Mucosa of descending colon (tissue), 3 donors: ENCODE measurements at regions not wholly inside any gene's neighbourhood (a gene's known extent, or its start where the extent isn't known, plus 50 kb on each side); places are given as distances from the start of the nearest gene placed in this dataset.

ENCODE experiments used
- ATAC-seq: fragments of 200-7000 bp; cut with Tn5 transposase; one replicate; pipeline ENCODE4 v1.9.1; 2020; ENCODE audit warnings: mild to moderate bottlenecking, moderate library complexity
- DNase-seq, 3 donors: peaks; one replicate each; pipeline ENCODE4 v3.0.0-alpha.2; 2020
- H3K36me3 ChIP-seq: fragments of 200-600 bp; one replicate; pipeline ENCODE4 v1.8.0; 2021; ENCODE audit warnings: low read depth, mild to moderate bottlenecking
- H3K4me1 ChIP-seq: fragments of 200-600 bp; one replicate; pipeline ENCODE4 v1.8.0; 2021; ENCODE audit warnings: low read depth, mild to moderate bottlenecking
- H3K4me3 ChIP-seq: fragments of 200-600 bp; one replicate; pipeline ENCODE4 v1.8.0; 2021; ENCODE audit warnings: mild to moderate bottlenecking
- H3K9me3 ChIP-seq: fragments of 200-600 bp; one replicate; pipeline ENCODE4 v1.8.0; 2021; ENCODE audit warnings: mild to moderate bottlenecking
- CTCF ChIP-seq: fragments of 200-600 bp; IDR thresholded peaks from one replicate; pipeline ENCODE4 v1.8.0; 2022; ENCODE audit warnings: antibody characterized with exemption, mild to moderate bottlenecking
- intact Hi-C, 2 donors: fragments of 100-400 bp; cut with DNase I in 1 of 2; cut with micrococcal nuclease in 1 of 2; formaldehyde crosslinking; loops; one replicate each; pipeline versions ENCODE4 v1.11.0 to v1.11.1; 2022; cut with DNase I, micrococcal nuclease
- donor health status: DM: no; HTN: no; CAD: no; lungs with moderate emphysema.
- donor health status: DM: no; HTN: no; CAD: no.
- donor health status: DM: no; HTN: yes; CAD: no.

- intact Hi-C loops = no loop called here
- TF ChIP-seq CTCF = no peak
- Histone ChIP-seq H3K4me1 (no peaks in the 10 kb centered on the region), H3K36me3 (no peaks in the 10 kb centered on the region), H3K9me3 (no peaks in the 10 kb centered on the region), H3K4me3 (no peak overlapping the region)
- no peak for DNase-seq
- no peak for ATAC-seq
Observed at GRCh38 chr5:29412979-29413378, 1780.5 kb upstream of the CDH6 start.

DNA sequence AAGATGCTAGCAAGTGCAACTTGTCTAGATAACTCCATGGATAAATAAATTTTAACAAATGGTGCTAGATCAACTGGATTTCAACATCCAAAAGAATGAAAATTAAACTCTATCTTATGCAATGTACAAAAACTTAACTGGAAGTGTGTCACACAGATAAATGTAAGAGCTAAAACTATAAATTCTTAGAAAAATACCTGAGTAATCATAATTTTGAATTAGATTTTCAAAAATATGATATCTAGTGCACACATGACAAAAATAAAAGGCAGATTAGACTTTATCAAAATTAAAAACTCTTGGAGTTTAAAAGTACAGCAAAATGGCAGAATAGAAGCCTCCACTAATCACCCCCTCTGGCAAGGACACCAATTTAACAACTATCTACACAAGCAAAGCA is 1791.2 kb upstream of the CDH6 start:
- ATAC-seq = no peak
- Histone ChIP-seq H3K4me3 (no peak overlapping the region), H3K9me3 (peaks cover 43% of the 10 kb centered on the region), H3K36me3 (no peaks in the 10 kb centered on the region), H3K4me1 (no peaks in the 10 kb centered on the region)
- DNase-seq = no peak
- intact Hi-C loops = no loop called here
- TF ChIP-seq CTCF = no peak

DNA sequence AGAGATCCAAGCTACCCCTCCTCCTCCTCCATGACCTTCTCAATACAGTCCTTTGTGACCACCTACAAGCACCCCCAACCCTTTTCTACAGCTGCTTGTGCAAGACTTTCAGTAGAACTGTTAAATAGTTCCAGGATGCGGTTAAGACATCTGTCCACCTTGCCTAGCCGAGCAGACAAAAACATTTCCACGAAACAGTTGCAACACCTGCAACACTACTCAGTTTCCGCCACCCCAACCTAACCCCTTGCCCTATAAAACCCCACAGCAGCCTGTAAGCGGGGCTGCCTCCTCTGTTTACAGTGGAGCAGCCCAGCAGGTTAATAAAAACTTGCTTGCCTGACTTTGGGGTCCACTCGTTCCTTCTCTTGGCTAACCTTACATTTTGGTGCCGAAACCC is 1803.5 kb upstream of the CDH6 start:
- no peak for TF ChIP-seq CTCF
- intact Hi-C loops = no loop called here
- DNase-seq (no peak), ATAC-seq (no peak)
- no peaks in the 10 kb centered on the region for H3K4me1 ChIP-seq
- H3K4me3 ChIP-seq = no peak overlapping the region
- H3K9me3 ChIP-seq = peaks cover 29% of the 10 kb centered on the region
- no peaks in the 10 kb centered on the region for H3K36me3 ChIP-seq

- intact Hi-C loops = no loop called here
- no peak for ATAC-seq
- peaks cover 18% of the 10 kb centered on the region for H3K9me3 ChIP-seq
Observed at GRCh38 chr5:29387384-29387783, 1806.1 kb upstream of the CDH6 start.

GRCh38 chr5:29382780-29383179 is 1810.7 kb upstream of the CDH6 start:
- intact Hi-C loops = no loop called here
- DNase-seq = no peak
- H3K9me3 ChIP-seq = no peaks in the 10 kb centered on the region
- no peak overlapping the region for H3K4me3 ChIP-seq
- H3K4me1 ChIP-seq = no peaks in the 10 kb centered on the region
- no peaks in the 10 kb centered on the region for H3K36me3 ChIP-seq
- no peak for TF ChIP-seq CTCF
- ATAC-seq = no peak

More at GRCh38 chr5:29387384-29387783, 1806.1 kb upstream of the CDH6 start:
- no peak overlapping the region for H3K4me3 ChIP-seq
- no peak for TF ChIP-seq CTCF
- DNase-seq = no peak
- H3K36me3 ChIP-seq = no peaks in the 10 kb centered on the region
- no peaks in the 10 kb centered on the region for H3K4me1 ChIP-seq

- DNase-seq (no peak), ATAC-seq (no peak)
- H3K4me1 ChIP-seq = no peaks in the 10 kb centered on the region
- no peak for TF ChIP-seq CTCF
- no peaks in the 10 kb centered on the region for H3K36me3 ChIP-seq
- intact Hi-C loops = no loop called here
- no peak overlapping the region for H3K4me3 ChIP-seq
- H3K9me3 ChIP-seq = no peaks in the 10 kb centered on the region
Observed at GRCh38 chr5:29380029-29380428, 1813.5 kb upstream of the CDH6 start.
